ENCODE measurements at regions not wholly inside any gene's neighbourhood (a gene's known extent, or its start where the extent isn't known, plus 50 kb on each side); places are given as distances from the start of the nearest gene placed in this dataset.
"Not testable (repeated sequence)": the region's sequence is repeated elsewhere in the genome, so short reads cannot be mapped to it uniquely, and the experiment has no call there.

DNA sequence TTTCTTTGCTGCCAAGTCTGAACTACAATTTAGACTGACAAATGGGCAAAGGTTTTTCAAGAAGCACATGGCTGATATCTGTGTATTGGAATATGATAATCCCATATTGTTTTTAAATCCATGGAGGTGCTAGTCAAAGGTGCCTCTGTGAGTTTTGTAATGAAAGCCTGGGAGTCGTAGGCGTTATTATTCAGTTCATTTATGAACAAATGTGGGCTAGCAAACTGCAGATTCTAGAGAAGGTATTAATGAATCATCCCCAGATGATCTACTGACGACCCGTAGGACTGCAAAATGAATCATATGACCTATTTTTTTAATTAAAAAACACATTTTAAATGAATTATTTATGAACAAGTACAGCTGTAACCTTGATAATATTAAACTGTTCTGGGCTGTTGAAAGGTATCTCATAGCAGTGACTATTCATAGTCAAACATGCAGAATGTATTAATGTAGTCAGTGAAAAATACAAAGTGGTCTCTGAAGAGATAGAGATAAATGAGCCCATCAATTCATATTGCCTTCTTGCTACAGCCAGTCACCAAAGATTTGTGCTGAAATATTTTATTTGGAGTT is 1317.8 kb upstream of the MAP3K7 start:
- Histone ChIP-seq H3K9me3 (no peaks in the 10 kb centered on the region), H3K27me3 (no peaks in the 10 kb centered on the region), H3K4me3 (no peak overlapping the region), H3K36me3 (no peaks in the 10 kb centered on the region), H3K4me1 (no peaks in the 10 kb centered on the region), H3K27ac (no peak overlapping the region)
- DNase-seq (no peak), FAIRE-seq (no peak), ATAC-seq (no peak)
- TF ChIP-seq, protein P1, sequence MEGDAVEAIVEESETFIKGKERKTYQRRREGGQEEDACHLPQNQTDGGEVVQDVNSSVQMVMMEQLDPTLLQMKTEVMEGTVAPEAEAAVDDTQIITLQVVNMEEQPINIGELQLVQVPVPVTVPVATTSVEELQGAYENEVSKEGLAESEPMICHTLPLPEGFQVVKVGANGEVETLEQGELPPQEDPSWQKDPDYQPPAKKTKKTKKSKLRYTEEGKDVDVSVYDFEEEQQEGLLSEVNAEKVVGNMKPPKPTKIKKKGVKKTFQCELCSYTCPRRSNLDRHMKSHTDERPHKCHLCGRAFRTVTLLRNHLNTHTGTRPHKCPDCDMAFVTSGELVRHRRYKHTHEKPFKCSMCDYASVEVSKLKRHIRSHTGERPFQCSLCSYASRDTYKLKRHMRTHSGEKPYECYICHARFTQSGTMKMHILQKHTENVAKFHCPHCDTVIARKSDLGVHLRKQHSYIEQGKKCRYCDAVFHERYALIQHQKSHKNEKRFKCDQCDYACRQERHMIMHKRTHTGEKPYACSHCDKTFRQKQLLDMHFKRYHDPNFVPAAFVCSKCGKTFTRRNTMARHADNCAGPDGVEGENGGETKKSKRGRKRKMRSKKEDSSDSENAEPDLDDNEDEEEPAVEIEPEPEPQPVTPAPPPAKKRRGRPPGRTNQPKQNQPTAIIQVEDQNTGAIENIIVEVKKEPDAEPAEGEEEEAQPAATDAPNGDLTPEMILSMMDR (IDR thresholded peaks at IDR 0.05), result no peak
- intact Hi-C loops (cut with DNase I), result no loop called here
- WGBS, 2 donors, result 41 to 66% methylated on average over 4 of the region's 4 CpGs

DNA sequence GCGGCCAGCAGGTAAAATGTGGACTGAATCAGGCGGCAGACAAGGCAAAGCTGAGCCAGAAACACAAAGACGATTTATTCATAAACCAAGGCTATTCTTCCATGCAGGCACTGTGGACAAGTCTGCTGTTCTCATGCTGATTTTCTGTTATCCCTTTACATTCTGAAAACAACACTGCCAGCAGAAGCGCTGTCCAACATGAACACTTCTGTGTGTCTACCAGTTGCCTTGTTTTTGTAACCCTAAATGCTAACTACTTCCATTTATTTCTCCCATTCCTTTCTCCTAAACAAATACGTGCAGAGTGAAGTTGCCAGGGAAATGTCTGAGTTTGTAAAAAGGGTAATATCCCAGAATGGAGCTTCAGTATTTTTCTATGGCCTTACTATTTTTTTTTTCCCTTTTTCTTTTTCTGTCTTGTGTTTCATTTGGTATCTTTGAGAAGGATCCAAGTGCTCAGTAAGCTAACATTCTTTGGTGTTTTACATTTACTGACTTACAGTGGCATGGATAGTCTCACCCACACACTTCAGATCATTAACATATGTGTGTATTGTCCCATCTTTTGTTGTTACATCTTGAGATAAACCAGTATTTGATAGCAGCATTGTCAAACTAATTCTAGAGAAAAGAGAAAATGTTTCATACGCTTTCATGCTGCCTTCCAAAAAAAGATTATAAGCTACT is 1308.9 kb upstream of the MAP3K7 start:
- intact Hi-C loops (cut with DNase I), result no loop called here
- FAIRE-seq (no peak), ATAC-seq (no peak), DNase-seq (no peak)
- Histone ChIP-seq H3K27ac (no peak overlapping the region), H3K36me3 (no peaks in the 10 kb centered on the region), H3K27me3 (no peaks in the 10 kb centered on the region), H3K4me1 (no peaks in the 10 kb centered on the region), H3K4me3 (no peak overlapping the region), H3K9me3 (no peaks in the 10 kb centered on the region)
- 45 to 56% methylated on average over 6 of the region's 6 CpGs for WGBS, 2 donors
- TF ChIP-seq, protein P1 (IDR thresholded peaks at IDR 0.05), result no peak

DNA sequence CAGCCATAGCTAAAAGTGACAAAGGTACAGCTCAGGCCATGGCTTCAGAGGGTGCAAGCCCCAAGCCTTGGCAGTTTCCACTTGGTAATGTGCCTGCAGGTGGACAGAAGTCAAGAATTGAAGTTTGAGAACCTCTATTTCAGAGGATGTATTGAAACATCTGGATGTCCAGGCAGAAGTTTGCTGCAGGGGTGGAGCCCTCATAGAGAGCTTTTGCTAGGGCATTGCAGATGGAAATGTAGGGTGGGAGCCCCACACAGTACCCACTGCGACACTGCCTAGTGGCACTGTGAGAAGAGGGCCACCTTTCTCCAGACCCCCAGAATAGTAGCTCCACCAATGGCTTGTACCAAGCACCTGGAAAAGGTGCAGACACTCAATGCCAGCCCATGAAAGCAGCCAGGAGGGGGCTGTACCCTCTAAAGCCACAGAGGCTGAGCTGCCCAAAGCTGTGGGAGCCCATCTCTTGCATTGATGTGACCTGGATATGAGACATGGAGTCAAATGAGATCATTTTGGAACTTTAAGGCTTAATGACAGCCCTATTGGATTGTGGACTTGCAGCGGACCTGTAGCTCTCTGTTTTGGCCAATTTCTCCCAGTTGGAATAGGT is 1299.4 kb upstream of the MAP3K7 start:
- 61 to 90% methylated on average over 2 of the region's 2 CpGs for WGBS, 2 donors

DNA sequence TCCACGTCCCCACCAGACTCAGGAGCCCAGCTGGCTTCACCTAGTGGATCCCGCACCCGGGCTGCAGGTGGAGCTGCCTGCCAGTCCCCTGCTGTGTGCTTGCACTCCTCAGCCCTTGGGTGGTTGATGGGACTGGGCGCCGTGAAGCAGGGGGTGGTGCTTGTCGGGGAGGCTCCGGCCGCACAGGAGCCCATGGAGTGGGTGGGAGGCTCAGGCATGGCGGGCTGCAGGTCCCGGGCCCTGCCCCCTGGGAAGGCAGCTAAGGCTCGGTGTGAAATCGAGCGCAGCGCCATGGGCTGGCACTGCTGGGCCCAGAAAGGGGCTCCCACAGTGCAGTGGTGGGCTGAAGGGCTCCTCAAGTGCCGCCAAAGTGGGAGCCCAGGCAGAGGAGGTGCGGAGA is 1294.9 kb upstream of the MAP3K7 start:
- DNase-seq, result peak in 1 of 6 donors; percentile 49
- not testable (repeated sequence) for ATAC-seq
- 80 to 89% methylated on average over 10 to 16 of the region's 16 CpGs for WGBS, 2 donors

More for the DNA sequence above, 1299.4 kb upstream of the MAP3K7 start:
- Histone ChIP-seq H3K36me3 (no peaks in the 10 kb centered on the region), H3K4me1 (no peaks in the 10 kb centered on the region), H3K4me3 (no peak overlapping the region), H3K27me3 (no peaks in the 10 kb centered on the region), H3K9me3 (no peaks in the 10 kb centered on the region), H3K27ac (no peak overlapping the region)
- FAIRE-seq (no peak), ATAC-seq (no peak), DNase-seq (no peak)
- TF ChIP-seq, protein P1 (IDR thresholded peaks at IDR 0.05), result no peak
- intact Hi-C loops (cut with DNase I), result no loop called here

DNA sequence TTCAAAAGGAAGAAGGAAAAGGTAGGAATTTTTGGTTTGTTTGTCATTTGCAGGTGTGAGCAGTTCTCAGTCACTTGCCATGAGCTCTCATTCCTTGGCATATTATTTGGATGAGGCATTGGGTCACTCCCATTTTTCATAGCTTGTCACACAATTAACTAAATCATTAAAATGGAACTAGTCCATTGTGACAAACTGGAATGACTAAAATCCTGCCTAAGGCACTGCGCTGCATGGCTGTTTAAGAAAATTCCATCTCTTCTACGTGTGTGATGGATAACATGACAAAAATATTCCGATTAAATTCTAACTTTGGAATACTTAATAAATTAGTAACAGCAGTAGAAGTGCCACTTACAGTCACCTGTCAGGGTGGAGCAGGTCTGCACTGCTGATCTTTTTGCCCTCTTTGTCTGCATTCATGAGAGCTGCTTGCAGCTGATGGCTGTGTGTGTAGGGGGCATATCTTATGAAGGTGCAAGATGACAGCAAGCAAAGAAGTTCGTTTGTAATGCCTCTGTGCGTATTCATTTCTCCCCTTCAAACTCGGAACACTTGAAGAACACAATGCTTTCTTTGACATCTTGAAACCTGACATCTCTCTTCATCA is 1292.6 kb upstream of the MAP3K7 start:
- ATAC-seq, result no peak
- Histone ChIP-seq H3K27me3 (no peaks in the 10 kb centered on the region), H3K4me3 (no peak overlapping the region), H3K36me3 (no peaks in the 10 kb centered on the region), H3K27ac (no peak overlapping the region), H3K9me3 (no peaks in the 10 kb centered on the region), H3K4me1 (no peaks in the 10 kb centered on the region)
- FAIRE-seq, result no peak
- TF ChIP-seq, protein P1 (IDR thresholded peaks at IDR 0.05), result no peak
- WGBS, 2 donors, result 31 to 38% methylated on average over 6 of the region's 6 CpGs
- intact Hi-C loops (cut with DNase I), result no loop called here
- no peak for DNase-seq

More for the DNA sequence above, 1294.9 kb upstream of the MAP3K7 start:
- H3K9me3 ChIP-seq; H3K27me3 ChIP-seq; FAIRE-seq; H3K4me1 ChIP-seq; H3K4me3 ChIP-seq; intact Hi-C loops (cut with DNase I); H3K27ac ChIP-seq; H3K36me3 ChIP-seq: not testable (repeated sequence)
